HG03108 (cell line): ENCODE measurements at regions not wholly inside any gene's neighbourhood (a gene's known extent, or its start where the extent isn't known, plus 50 kb on each side); places are given as distances from the start of the nearest gene placed in this dataset.
"Not testable (repeated sequence)": the region's sequence is repeated elsewhere in the genome, so short reads cannot be mapped to it uniquely, and the experiment has no call there.

Source experiments
- ATAC-seq: cut with Tn5 transposase; IDR thresholded peaks from one replicate; pipeline ENCODE4 v1.9.1; 2021; ENCODE audit warnings: moderate library complexity; ENCODE audit not compliant: unreplicated experiment

DNA sequence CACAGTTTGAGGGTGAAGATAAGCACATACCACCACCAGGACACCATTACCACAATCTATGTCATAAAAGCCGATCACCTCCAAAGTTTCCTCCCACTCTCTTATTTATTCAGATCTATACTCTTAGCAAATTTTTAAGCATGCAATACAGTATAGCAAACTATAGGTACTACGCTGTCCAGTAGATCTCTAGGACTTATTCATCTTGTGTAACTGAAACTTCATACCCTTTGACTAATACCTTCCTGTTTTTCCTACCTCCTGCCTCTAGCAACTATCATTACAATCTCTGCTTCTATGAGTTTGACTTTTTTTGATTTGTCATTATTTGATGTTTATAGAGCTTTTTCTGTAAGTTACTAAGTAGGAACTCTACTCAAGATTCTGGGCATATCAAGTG is 84.5 kb upstream of the MANSC4 start:
- ATAC-seq = no peak

DNA sequence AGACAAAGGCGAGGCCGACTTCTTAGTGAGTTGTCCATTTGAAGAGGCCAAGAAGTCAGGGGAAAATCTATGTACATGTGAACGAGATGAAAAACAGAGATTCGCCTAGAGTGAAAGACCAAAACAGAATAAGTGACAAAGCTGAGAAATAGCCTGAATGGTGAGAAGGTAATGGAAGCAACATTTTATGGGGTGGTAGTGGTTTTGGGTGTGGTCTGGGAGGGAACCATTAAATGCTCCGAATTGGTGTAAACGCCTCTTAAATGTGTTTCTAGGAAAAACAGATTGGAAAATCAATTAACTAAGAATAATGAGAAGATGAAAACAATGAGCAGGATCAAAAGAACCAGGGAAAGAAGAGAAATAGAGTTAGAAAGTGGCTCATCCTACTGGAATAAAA is 83.8 kb upstream of the MANSC4 start:
- ATAC-seq = no peak

GRCh38 chr12:27861428-27862167 is 81.6 kb upstream of the MANSC4 start:
- ATAC-seq = peak; percentile 94

DNA sequence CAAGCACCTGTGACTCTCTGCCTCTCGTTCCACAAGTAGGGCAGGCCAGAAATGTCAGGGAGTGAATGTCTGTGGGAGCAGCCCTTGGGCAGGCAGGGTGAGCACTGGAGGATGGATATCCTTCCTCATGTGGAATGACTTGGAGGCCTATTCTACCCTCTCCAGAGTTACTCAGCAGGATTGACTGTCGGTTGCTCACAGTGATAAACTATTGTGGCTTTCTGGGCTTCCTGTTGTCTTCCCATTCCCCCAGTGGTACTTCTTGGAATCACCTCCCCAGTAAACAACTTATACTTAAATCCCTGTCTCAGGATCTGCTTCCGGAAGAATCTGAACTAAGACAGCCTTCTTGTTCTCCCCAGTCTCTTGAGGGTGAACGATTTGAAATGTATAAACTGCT is 79.6 kb upstream of the MANSC4 start:
- no peak for ATAC-seq

DNA sequence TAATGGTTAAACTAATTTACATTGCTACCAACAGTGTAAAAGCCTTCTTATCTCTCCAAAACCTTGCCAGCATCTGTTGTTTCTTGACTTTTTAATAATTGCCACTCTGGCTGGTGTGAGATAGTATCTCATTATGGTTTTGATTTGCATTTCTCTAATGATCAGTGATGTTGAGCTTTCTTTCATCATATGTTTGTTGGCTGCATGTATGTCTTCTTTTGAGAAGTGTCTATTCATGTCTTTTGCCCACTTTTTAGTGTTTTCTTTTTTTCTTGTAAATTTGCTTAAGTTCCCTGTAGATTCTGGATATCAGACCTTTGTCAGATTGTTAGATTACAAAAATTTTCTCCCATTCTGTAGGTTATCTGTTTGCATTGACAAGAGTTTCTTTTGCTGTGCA is 77.0 kb upstream of the MANSC4 start:
- ATAC-seq = not testable (repeated sequence)

DNA sequence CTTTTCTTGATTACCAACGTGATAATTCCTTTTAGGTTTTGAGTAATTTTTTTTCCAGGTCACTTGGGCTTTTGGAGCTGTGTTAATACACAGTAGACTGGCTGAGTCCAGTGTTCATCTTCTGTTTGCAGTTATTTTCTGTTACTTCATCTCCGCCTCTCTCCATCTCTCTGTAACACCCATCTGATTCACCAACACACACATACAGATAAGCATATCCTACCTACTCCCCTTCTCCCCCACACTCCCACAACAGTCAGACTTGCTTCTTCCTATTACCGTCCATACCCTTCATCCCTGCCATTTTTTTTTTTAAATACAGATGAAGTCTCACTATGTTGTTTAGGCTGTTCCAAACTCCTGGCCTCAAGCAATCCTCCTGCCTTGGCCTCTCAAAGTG is 72.7 kb upstream of the MANSC4 start:
- no peak for ATAC-seq
